Tibial nerve (tissue), 4 donors: ENCODE measurements at regions not wholly inside any gene's neighbourhood (a gene's known extent, or its start where the extent isn't known, plus 50 kb on each side); places are given as distances from the start of the nearest gene placed in this dataset.
A peak's percentile ranks its signal among the peaks of the same experiment; 100 is the strongest.

Source experiments
- DNase-seq, 2 donors: peaks; one replicate each; pipeline ENCODE4 v3.0.0-alpha.2; 2019; ENCODE audit warnings: low spot score in 2 of 2
- H3K27ac ChIP-seq, 4 donors: fragments of 200-600 bp; sonication (generic) in 3 of 4; one replicate each; pipeline ENCODE4 v1.5.1; 2017 to 2019; ENCODE audit warnings: mild to moderate bottlenecking in 1 of 4
- H3K27me3 ChIP-seq, 2 donors: fragments of 200-600 bp; sonication (generic) in 1 of 2; one replicate each; pipeline versions ENCODE4 v1.5.1 to v1.6.0; 2017 to 2019
- H3K36me3 ChIP-seq, 3 donors: fragments of 200-600 bp; sonication (generic); one replicate each; pipeline ENCODE4 v1.5.1; 2018 to 2019
- H3K4me1 ChIP-seq, 4 donors: fragments of 200-600 bp; sonication (generic) in 3 of 4; one replicate each; pipeline ENCODE4 v1.5.1; 2017 to 2019
- H3K4me3 ChIP-seq, 4 donors: fragments of 200-600 bp; sonication (generic) in 3 of 4; one replicate each; pipeline ENCODE4 v1.5.1; 2017 to 2019; ENCODE audit warnings: mild to moderate bottlenecking in 1 of 4, moderate library complexity in 1 of 4
- H3K9me3 ChIP-seq, 4 donors: fragments of 200-600 bp; sonication (generic) in 3 of 4; one replicate each; pipeline ENCODE4 v1.5.1; 2017 to 2019
- EP300 ChIP-seq, 2 donors: sonication (generic); formaldehyde crosslinking; IDR thresholded peaks; one replicate each; pipeline ENCODE4 v1.6.1; 2017; ENCODE audit warnings: antibody characterized with exemption in 2 of 2, mild to moderate bottlenecking in 1 of 2
- POLR2A ChIP-seq, 2 donors: fragments of 450-650 bp; IDR thresholded peaks; one replicate each; pipeline ENCODE4 v1.6.1; 2017; ENCODE audit warnings: antibody characterized with exemption in 2 of 2, mild to moderate bottlenecking in 2 of 2, moderate library complexity in 2 of 2
- WGBS, 2 donors: methylation state at CpG; one replicate each; pipeline ENCODE4 v1.1.5; 2018; 5-methylcytosine and 5-hydroxymethylcytosine counted together
- TF ChIP-seq, protein P1 (sequence below), 5 experiments: fragments of 200-600 bp in 3 of 5; fragments of 450-650 bp in 2 of 5; sonication (generic) in 3 of 5; IDR thresholded peaks; one replicate each; pipeline ENCODE4 v1.5.1; 2016 to 2019; ENCODE audit warnings: antibody characterized with exemption in 5 of 5, mild to moderate bottlenecking in 3 of 5, moderate library complexity in 2 of 5

DNA sequence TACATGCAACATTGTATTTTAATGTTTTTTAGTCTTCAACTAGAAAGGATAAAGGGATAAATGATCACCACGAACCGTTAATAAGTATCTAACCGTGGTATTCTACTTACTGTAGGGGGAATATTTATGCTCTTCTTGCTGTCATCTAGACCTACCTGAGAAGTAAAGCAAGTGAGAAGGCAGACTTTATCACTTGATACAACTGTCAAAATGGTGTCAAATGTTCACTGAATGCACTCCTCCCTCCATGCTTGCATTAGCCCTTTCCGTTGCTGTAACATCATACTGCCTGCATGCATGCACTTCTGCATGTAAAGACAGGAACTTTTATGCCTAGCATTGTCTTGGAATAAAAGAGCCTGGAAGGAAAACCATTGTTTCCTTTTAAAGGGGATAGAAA is 298.6 kb upstream of the PMFBP1 start:
- DNase-seq: no peak
- TF ChIP-seq EP300 (IDR thresholded peaks at IDR 0.05): no peak
- TF ChIP-seq, protein P1, sequence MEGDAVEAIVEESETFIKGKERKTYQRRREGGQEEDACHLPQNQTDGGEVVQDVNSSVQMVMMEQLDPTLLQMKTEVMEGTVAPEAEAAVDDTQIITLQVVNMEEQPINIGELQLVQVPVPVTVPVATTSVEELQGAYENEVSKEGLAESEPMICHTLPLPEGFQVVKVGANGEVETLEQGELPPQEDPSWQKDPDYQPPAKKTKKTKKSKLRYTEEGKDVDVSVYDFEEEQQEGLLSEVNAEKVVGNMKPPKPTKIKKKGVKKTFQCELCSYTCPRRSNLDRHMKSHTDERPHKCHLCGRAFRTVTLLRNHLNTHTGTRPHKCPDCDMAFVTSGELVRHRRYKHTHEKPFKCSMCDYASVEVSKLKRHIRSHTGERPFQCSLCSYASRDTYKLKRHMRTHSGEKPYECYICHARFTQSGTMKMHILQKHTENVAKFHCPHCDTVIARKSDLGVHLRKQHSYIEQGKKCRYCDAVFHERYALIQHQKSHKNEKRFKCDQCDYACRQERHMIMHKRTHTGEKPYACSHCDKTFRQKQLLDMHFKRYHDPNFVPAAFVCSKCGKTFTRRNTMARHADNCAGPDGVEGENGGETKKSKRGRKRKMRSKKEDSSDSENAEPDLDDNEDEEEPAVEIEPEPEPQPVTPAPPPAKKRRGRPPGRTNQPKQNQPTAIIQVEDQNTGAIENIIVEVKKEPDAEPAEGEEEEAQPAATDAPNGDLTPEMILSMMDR (IDR thresholded peaks at IDR 0.05): no peak
- no peak for TF ChIP-seq POLR2A (IDR thresholded peaks at IDR 0.05)
- H3K4me3 ChIP-seq: no peak overlapping the region
- no peaks in the 10 kb centered on the region for H3K36me3 ChIP-seq
- 93 to 94% methylated on average over 4 of the region's 4 CpGs for WGBS, 2 donors
- no peak overlapping the region for H3K27ac ChIP-seq
- H3K9me3 ChIP-seq: no peaks in the 10 kb centered on the region
- H3K4me1 ChIP-seq: no peaks in the 10 kb centered on the region
- no peaks in the 10 kb centered on the region for H3K27me3 ChIP-seq

DNA sequence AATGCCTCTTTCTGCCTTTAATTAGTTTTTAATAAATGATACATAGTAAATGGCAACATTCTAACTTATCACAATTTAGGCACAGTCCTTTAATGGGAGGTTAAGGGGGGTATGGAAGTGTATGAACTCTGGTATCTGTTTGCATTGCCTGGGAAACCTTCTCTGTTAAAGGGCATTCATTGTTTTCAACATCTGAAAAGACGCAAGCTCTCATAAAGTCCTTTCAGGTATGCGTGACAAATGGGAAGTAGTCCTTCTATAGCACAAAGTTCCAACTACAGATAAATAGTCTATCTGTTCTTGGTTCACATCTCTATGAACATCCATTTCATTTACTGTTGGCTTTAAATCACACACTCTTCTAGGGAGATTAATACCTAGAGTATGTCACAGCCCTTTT is 298.0 kb upstream of the PMFBP1 start:
- H3K36me3 ChIP-seq: no peaks in the 10 kb centered on the region
- WGBS, 2 donors: 74 to 80% methylated on average over 2 of the region's 2 CpGs
- no peak for DNase-seq
- no peaks in the 10 kb centered on the region for H3K9me3 ChIP-seq
- no peaks in the 10 kb centered on the region for H3K27me3 ChIP-seq
- no peaks in the 10 kb centered on the region for H3K4me1 ChIP-seq
- H3K4me3 ChIP-seq: no peak overlapping the region
- H3K27ac ChIP-seq: no peak overlapping the region
- TF ChIP-seq EP300 (IDR thresholded peaks at IDR 0.05) (no peak), POLR2A (IDR thresholded peaks at IDR 0.05) (no peak)
- TF ChIP-seq, protein P1 (IDR thresholded peaks at IDR 0.05): no peak

GRCh38 chr16:72468582-72468981 is 296.6 kb upstream of the PMFBP1 start:
- Histone ChIP-seq H3K27ac (no peak overlapping the region), H3K9me3 (no peaks in the 10 kb centered on the region), H3K27me3 (no peaks in the 10 kb centered on the region), H3K36me3 (no peaks in the 10 kb centered on the region), H3K4me1 (no peaks in the 10 kb centered on the region), H3K4me3 (no peak overlapping the region)
- no peak for DNase-seq
- no peak for TF ChIP-seq EP300 (IDR thresholded peaks at IDR 0.05)
- no peak for TF ChIP-seq POLR2A (IDR thresholded peaks at IDR 0.05)
- TF ChIP-seq, protein P1 (IDR thresholded peaks at IDR 0.05): no peak

GRCh38 chr16:72467157-72467759 is 295.3 kb upstream of the PMFBP1 start:
- Histone ChIP-seq H3K9me3 (no peaks in the 10 kb centered on the region), H3K36me3 (no peaks in the 10 kb centered on the region), H3K27me3 (no peaks in the 10 kb centered on the region), H3K27ac (no peak overlapping the region), H3K4me1 (no peaks in the 10 kb centered on the region), H3K4me3 (no peak overlapping the region)
- no peak for TF ChIP-seq EP300 (IDR thresholded peaks at IDR 0.05)
- TF ChIP-seq, protein P1 (IDR thresholded peaks at IDR 0.05): peak; percentile 7 to 53 (median 49)
- TF ChIP-seq POLR2A (IDR thresholded peaks at IDR 0.05): no peak
- DNase-seq: no peak
- 35 to 43% methylated on average over 3 of the region's 3 CpGs for WGBS, 2 donors

DNA sequence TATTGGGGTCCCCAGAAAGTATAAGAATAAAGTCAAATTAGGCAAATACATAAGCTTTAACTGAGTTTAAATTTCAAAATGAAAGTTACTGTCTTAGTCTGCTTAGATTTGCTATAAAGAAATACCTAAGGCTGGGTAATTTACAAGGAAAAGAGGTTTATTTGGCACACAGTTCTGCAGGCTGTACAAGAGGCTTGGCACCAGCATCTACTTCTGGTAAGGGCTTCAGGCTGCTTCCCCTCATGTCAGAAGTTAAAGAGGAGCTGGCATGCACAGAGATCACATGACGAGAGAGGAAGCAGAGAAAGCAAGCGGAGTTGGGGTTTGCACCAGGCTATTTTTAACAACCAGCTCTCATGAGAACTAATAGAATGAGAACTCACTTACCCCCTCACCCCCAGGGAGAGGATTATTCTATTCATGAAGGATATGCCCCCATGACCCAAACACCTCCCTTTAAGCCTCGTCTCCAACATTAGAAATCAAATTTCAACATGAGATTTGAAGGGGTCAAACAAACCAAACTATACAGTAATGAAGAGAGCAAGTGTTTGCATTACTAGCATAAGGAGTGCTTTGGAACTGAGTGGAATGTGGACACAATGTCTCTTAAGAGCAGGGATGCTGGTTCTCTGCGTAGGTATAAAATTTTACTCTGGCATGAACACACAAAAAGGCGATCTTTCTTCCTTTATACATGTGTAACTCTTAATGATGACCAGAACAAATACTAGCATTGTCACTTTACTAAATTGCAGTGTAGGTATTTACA is 292.8 kb upstream of the PMFBP1 start:
- no peak for DNase-seq
- 42 to 53% methylated on average over 5 of the region's 5 CpGs for WGBS, 2 donors
- Histone ChIP-seq H3K4me3 (no peak overlapping the region), H3K27me3 (no peaks in the 10 kb centered on the region), H3K27ac (no peak overlapping the region), H3K9me3 (no peaks in the 10 kb centered on the region), H3K36me3 (no peaks in the 10 kb centered on the region), H3K4me1 (no peaks in the 10 kb centered on the region)
- TF ChIP-seq, protein P1 (IDR thresholded peaks at IDR 0.05): no peak
- no peak for TF ChIP-seq EP300 (IDR thresholded peaks at IDR 0.05)
- no peak for TF ChIP-seq POLR2A (IDR thresholded peaks at IDR 0.05)
